NB4 (cell line): ENCODE measurements at regions not wholly inside any gene's neighbourhood (a gene's known extent, or its start where the extent isn't known, plus 50 kb on each side); places are given as distances from the start of the nearest gene placed in this dataset.
"Not testable (repeated sequence)": the region's sequence is repeated elsewhere in the genome, so short reads cannot be mapped to it uniquely, and the experiment has no call there.

Experiments
- MYC ChIP-seq: IDR thresholded peaks from 2 replicates; pipeline ENCODE4 v1.6.1; 2011; ENCODE audit warnings: low read depth, low read length
- TF ChIP-seq, protein P1 (sequence below): IDR thresholded peaks from one replicate; pipeline ENCODE4 v1.5.1; 2012; ENCODE audit warnings: low read depth, low read length

DNA sequence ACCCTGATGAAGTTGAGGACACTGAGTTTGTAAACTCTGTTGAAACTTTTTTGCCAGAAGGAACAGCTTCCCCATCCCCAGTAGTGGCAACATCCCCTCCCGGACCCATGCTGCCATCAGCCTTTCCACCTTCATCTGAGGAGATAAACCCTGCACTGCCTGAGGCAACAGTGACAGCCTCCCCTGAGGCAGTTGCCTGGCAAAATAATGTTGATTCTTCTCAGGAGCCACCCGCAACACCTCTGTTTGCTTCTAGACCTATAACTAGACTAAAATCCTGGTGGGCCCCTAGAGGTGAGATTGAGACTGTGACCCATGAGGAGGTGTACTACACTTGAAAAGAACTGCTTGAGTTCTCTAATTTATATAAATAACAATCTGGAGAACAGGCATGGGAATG, 597.6 kb upstream of the NR3C2 start:
- TF ChIP-seq, protein P1, sequence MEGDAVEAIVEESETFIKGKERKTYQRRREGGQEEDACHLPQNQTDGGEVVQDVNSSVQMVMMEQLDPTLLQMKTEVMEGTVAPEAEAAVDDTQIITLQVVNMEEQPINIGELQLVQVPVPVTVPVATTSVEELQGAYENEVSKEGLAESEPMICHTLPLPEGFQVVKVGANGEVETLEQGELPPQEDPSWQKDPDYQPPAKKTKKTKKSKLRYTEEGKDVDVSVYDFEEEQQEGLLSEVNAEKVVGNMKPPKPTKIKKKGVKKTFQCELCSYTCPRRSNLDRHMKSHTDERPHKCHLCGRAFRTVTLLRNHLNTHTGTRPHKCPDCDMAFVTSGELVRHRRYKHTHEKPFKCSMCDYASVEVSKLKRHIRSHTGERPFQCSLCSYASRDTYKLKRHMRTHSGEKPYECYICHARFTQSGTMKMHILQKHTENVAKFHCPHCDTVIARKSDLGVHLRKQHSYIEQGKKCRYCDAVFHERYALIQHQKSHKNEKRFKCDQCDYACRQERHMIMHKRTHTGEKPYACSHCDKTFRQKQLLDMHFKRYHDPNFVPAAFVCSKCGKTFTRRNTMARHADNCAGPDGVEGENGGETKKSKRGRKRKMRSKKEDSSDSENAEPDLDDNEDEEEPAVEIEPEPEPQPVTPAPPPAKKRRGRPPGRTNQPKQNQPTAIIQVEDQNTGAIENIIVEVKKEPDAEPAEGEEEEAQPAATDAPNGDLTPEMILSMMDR: not testable (repeated sequence)
- not testable (repeated sequence) for TF ChIP-seq MYC
